Activated CD4-positive, alpha-beta T cell treated with anti-CD3 and anti-CD28 coated beads, Interleukin-10, Interleukin-2, amounts not matched to agents 100 ng/mL and 50 ng/mL, durations not matched to agents 16 hours and 8 hours (primary cell): ENCODE measurements at regions not wholly inside any gene's neighbourhood (a gene's known extent, or its start where the extent isn't known, plus 50 kb on each side); places are given as distances from the start of the nearest gene placed in this dataset.

Experiments used
- DNase-seq: peaks from one replicate; pipeline ENCODE4 v3.0.0-alpha.2; 2020

DNA sequence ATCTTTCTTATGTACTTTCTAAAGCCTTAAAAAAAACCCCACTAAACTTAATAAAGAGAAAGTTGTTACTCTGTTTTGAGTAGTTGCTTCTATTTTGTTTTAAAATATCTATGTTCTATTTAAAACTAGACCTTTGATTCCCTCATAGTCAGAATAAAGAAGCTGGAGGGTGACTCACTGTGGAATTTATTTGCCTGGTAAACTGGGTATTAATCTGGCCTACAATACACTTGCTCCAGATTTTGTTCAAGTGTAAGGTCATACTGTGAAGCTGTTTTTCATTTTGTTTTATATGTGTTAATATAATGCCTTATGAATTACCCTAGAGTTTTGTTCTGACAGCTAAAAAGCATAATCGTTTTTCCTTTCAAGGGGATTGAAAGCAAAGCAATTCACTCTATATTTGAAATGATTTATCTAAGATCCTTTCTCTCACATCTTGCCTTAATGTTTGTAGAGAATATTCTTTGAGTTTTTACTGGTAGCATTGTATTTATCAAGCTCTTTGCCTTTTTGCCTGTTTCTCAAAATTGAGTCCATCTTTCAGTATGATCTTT, 277.4 kb upstream of the PITX2 start:
- DNase-seq = no peak

GRCh38 chr4:110902500-110902899, 279.6 kb upstream of the PITX2 start:
- no peak for DNase-seq

- DNase-seq = no peak
Measured at GRCh38 chr4:110904435-110905065, 281.7 kb upstream of the PITX2 start.

GRCh38 chr4:110905367-110905766, 282.5 kb upstream of the PITX2 start:
- no peak for DNase-seq

- DNase-seq = no peak
Measured at GRCh38 chr4:110907801-110908313, 285.0 kb upstream of the PITX2 start.

DNA sequence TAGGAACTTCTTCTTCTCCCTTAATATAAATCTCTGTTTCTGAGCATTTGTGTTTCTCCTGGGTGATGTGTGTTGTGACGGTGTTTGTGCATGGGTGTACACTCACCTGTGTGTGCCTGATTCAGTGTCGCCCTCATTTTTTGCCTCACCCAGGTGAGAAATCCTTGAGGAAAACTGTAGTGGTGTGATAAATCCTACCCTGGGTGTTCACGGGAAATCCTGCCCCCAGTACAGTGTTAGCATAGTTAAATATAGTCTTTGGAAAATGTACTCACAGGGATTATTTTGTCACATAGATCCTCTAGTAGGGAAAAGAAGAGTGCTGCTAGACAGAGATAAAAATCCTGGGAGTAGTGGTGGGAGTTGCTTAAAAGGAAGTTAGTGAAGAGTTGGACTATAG, 291.9 kb upstream of the PITX2 start:
- DNase-seq = no peak

- DNase-seq = no peak
Measured at GRCh38 chr4:110915301-110915700, 292.4 kb upstream of the PITX2 start.

DNA sequence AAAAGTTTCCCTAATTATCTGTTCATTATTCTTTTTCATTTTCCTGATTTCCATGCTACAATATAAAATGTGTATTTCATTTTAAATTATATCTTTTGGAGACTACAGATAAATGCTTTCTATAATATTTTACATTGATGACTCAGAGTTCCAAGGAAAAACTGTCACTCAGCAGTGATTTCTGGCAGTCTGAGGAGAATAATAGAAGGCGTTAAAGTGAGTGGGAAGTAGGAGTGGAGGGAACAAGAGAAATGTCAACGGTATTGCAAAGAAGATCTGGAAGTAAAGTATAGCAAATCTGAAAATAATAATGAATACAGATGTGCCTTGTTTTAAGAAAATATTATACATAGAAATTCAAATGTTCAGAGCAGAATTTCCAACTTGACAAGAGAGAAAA, 293.6 kb upstream of the PITX2 start:
- DNase-seq = no peak

- DNase-seq = no peak
Measured at GRCh38 chr4:110917835-110918234, 295.0 kb upstream of the PITX2 start.

- no peak for DNase-seq
Measured at GRCh38 chr4:110920990-110921389, 298.1 kb upstream of the PITX2 start.

- no peak for DNase-seq
Measured at GRCh38 chr4:110924761-110925160, 301.9 kb upstream of the PITX2 start.

DNA sequence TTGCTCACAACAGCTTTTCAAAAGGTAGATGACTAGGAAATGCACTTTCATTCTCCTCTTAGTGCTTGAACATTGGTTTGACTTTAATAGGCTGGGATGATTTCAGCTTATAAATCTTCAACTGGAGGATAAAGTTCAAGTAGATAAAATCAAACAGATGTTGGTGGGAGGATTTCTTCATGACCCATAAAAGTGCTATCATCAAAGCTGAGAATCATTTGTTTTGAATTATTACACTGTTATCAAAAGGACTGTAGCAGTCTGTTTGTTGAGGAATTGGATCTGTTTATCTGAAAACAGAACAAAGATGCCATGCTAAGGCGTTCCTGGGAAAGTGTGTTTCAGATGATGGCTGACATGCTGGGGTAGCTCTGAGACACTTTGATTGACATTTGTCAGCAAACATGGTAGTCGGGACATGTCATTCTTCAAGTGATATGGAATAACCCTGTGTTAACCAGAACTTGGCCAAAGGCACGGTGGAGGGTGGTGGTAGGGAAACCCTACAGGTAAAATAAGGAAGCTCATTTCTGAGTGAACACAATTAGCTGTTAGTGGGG, 304.0 kb upstream of the PITX2 start:
- no peak for DNase-seq

- no peak for DNase-seq
Measured at GRCh38 chr4:110933341-110933740, 310.5 kb upstream of the PITX2 start.

GRCh38 chr4:110944501-110944900, 321.6 kb upstream of the PITX2 start:
- no peak for DNase-seq

DNA sequence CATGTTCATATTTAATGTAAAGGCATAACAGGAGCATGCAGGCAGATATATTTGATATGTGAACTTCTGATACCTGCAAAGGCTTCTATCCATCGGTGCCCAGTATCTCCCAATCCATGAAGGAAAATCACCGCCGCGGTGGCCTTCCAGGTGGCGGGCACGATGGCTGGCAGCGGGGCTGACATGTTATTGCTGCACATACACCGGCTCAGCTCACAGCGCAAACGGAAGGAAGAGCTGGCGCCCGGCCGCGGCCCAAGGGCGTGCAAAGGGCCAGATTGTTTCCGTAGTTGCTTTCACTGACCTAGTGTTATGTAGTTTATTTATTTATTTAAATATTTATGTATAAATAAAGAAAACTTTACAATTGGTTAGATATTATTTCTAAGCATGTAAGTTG, 322.7 kb upstream of the PITX2 start:
- no peak for DNase-seq

GRCh38 chr4:110949542-110949941, 326.7 kb upstream of the PITX2 start:
- no peak for DNase-seq

GRCh38 chr4:110950731-110951130, 327.9 kb upstream of the PITX2 start:
- DNase-seq = no peak

- DNase-seq = no peak
Measured at GRCh38 chr4:110953191-110953590, 330.3 kb upstream of the PITX2 start.

DNA sequence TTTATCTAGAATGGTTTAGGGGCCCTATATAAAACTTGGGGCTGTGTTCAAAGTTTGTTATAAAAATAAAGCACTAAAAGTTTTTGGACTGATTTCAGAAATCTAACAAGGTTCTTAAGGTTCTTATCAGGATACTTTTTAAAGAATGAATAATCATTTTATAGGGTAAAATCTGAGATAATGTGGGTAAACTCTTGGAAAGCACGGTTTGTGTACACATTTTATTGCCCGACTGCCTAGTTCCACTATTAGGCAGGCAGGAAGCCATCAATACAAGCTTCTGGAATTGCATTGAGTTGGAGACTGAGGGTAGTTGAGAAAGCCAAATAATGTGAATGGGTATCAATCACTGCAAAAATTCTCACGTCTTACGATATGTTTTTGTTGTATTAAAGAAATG, 331.0 kb upstream of the PITX2 start:
- DNase-seq = no peak

DNA sequence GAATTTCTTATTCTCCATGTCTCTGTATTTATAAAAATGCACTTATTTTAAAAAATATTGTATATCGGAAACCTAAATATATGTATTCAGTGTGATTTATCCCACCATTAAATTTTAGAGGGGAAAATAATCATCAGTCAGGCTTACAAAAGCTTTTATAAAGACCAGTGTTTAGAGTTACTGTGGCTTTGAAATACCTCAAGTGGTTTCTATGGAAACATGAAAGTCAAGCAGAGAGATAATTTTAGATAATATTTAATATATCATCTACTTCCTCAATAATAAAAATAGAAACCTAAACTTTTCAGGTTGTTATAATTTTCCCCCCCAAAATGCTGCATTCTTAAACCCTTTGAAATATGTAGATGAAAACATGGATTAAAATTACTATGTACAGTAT, 332.9 kb upstream of the PITX2 start:
- DNase-seq = no peak

DNA sequence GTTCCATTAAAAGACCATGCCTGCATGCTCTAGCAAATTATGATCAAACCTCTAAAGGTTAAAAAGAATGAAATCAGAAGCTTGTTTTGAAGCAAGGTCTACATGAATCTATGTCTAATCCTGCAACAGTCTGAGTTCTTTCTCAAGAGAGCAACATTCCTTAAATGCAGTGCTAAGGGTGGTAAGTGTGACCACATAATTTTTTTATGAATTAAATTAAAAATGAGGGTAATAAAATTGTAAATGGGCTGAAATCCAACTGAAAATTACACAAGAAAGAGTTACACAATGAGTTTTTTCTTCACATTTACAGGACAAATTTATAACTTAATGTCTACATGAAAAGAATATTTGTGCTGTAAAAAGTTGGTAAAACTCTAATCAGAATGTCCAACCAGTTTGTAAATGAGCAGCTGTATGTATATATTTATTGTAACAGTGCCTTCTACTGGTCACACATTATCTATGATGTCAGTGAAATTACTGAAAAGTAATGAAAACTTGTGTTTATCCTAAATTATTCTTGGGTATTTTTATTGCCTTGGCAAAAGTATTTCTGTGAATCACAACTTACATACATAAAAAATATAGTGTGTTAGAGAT, 336.3 kb upstream of the PITX2 start:
- no peak for DNase-seq

GRCh38 chr4:110961066-110961465, 338.2 kb upstream of the PITX2 start:
- no peak for DNase-seq

- no peak for DNase-seq
Measured at GRCh38 chr4:110962616-110963015, 339.7 kb upstream of the PITX2 start.

DNA sequence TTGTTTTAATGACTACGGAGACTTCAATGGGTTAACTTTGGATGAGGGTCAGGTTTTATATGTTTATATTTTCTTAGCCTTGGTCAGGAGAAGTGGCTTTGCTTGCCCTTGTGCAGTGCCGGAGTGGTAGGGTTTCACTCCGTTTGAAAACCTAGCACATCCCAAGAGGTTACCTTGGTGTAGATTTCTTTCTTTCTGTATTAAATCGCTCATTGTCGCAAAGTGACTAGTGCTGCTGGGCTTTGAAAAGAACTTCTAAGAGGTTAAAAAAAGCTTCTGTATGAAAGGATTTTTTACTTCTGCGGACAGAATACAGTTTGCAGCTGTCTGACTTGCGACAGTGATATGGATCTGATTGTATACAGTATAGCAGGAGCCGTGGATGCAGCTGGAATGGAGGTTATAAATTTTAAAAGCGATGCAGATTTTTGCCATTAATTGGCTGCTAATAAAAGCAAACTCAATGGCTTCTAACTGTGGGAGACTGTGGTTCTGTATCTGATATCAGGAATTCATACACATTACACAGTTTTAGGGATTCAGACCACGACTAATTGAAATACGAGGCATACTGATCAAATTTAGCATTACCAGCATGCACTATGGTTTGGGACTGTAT, 340.9 kb upstream of the PITX2 start:
- no peak for DNase-seq
